GM21825 (cell line): ENCODE measurements at regions not wholly inside any gene's neighbourhood (a gene's known extent, or its start where the extent isn't known, plus 50 kb on each side); places are given as distances from the start of the nearest gene placed in this dataset.
"Not testable (repeated sequence)": the region's sequence is repeated elsewhere in the genome, so short reads cannot be mapped to it uniquely, and the experiment has no call there.

ENCODE experiments used
- ATAC-seq: cut with Tn5 transposase; IDR thresholded peaks from one replicate; pipeline ENCODE4 v1.9.1; 2021; ENCODE audit warnings: mild to moderate bottlenecking, moderate library complexity; ENCODE audit not compliant: unreplicated experiment

DNA sequence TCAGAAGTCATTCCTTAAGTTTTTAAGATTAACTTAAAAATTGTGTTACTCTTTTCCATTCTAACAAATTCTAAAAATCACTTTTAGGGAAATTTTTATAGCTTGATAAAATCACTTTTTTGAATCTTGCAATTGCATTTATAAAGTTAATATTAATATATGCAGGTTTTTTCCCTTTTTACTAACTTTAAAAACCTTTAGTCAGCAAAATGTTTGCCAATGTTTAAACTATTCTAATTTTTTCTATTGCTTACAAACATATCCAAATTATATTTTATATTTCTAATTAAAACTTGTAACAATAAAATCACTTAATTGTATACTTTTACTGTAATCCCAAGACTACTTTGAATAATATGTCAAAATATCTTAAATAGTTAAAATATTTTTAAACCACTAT lies 839.4 kb downstream of the TBL1XR1 start:
- no peak for ATAC-seq

- no peak for ATAC-seq
Measured at GRCh38 chr3:176354843-176355242, 842.4 kb downstream of the TBL1XR1 start.

DNA sequence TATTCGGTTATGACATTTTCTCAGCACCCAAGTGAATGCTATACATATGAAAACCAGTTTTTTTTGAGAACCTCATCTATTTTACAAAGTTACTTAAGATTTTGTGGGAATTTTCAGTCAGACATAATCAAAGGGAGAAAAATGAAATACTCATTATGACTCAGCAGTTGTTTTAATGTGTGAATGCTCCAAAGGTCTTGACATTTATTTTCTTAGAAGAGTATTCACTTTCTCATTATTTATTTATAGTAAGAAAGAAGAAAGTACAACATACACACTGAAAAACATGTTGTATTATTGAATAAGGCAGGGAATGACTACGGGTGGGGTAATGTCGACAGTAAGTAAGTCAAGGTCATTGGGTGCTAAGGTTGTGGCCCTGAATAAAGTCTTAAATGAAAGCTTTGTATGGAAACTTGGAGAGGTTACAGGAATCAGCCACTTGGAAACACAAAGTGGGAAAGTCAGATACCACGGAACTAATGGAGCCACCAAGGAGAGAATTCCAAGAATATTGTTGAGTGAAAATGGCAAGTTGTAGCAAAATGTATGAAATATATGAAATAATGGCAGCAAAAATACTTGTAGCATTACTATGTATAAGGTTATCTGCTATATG lies 844.5 kb downstream of the TBL1XR1 start:
- ATAC-seq, result no peak

GRCh38 chr3:176351408-176351807 lies 845.9 kb downstream of the TBL1XR1 start:
- ATAC-seq, result no peak

- no peak for ATAC-seq
Measured at GRCh38 chr3:176349706-176350105, 847.6 kb downstream of the TBL1XR1 start.

DNA sequence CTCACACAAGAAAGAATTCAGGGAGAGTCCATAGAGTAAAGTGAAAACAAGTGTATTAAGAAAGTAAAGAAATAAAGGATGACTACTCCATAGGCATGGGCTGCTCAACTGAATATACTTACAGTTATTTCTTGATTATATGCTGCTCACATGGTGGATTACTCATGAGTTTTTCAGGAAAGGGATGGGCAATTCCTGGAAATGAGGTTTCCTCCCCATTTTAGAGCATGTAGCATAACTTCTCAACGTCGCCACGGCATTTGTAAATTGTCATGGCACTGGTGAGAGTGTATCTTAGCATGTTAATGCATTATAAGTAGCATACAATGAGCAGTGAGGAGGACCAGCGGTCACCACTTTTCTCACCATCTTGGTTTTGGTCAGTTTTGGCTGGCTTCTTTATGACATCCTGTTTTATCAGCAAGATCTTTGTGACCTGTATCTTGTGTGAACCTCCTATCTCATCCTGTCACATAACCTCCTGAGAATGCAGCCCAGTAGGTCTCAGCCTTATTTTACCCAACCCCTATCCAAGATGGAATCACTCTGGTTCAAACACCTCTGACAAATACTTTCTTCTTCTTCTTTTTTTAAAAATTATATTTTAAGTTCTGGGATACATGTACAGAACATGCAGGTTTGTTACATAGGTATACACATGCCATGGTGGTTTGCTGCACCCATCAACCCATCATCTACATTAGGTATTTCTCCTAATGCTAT lies 849.7 kb downstream of the TBL1XR1 start:
- no peak for ATAC-seq

DNA sequence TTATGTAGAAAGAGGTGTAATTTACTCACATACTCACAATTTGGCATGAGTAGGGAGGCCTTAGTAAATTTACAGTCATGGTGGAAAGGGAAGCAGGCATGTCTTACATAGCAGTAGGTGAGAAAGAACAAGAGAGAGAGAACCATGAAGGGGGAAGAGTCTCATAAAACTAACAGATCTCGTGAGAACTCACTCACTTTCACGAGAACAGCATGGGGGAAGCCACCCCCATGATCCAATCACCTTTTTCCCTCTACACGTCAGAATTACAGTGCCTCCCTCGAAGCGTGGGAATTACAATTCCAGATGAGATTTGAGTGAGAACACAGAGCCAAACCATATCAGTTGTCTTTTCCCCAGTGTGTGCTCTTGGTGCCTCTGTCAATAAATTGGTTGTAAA lies 855.3 kb downstream of the TBL1XR1 start:
- no peak for ATAC-seq

DNA sequence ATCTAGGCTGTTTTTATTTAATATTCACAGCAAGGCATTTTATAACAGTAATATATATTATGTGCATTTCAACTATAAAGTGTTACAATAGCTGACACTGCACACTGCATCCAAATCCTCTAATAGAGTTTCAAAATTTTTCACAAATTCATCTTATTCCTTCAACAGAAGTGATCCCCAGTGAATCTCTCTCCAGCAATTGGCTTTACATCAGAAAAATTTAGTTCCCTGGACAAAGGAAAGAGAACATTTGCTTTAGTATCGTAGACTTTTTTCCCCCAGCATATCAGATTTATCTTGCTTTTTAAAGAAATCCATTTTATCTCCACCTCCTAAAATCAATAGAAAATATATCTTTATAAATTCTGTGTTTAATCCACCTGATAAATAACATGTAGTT lies 868.6 kb downstream of the TBL1XR1 start:
- no peak for ATAC-seq

DNA sequence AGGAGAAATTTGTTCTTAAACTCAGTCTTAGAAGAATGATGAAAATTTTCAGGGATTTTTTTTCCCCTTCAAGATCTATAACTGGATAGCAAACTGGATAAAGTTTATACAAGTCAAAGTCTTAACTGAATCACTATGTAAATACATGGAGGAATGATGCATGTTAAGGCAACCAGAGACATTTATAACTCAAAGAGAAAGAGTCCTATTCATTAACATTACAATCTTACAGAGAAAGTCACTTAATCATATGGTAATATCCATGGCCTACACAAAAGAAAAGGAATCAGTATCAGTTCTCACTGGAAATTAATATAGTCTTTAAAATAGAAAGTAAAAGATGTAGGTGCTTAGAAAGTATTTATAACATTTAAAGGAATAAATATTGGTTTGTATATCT lies 869.1 kb downstream of the TBL1XR1 start:
- no peak for ATAC-seq

GRCh38 chr3:176326894-176327490 lies 870.3 kb downstream of the TBL1XR1 start:
- ATAC-seq, result not testable (repeated sequence)

DNA sequence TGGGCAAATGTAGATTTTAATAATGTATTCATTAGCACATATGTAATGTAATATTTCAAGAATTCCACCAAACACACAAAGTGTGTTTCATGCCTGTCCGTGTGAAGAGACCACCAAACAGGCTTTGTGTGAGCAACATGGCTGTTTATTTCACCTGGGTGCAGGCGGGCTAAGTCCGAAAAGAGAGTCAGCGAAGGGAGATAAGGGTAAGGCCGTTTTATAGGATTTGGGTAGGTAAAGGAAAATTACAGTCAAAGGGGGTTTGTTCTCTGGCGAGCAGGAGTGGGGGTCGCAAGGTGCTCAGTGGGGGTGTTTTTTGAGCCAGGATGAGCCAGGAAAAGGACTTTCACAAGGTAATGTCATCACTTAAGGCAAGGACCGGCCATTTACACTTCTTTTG lies 875.8 kb downstream of the TBL1XR1 start:
- ATAC-seq, result not testable (repeated sequence)

GRCh38 chr3:176321099-176321498 lies 876.2 kb downstream of the TBL1XR1 start:
- no peak for ATAC-seq

DNA sequence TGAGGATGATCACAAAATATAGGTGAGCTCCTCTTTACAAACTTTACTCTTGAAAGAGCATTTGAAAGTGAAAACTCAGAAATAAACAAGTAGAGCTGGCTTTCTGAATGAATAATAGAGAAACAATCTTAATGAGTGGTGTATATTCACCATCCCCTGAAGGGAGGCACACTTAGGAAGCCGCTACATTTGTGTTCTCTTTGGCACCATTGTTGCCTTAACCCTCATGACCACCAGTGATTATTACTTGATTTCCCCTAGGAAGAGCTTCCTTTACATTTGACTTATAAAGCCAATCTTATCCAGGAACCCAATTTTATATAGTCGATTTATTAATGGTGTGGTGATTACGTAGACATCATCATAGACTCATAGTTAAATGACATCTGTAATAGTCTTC lies 883.9 kb downstream of the TBL1XR1 start:
- no peak for ATAC-seq

GRCh38 chr3:176310641-176311040 lies 886.6 kb downstream of the TBL1XR1 start:
- no peak for ATAC-seq

DNA sequence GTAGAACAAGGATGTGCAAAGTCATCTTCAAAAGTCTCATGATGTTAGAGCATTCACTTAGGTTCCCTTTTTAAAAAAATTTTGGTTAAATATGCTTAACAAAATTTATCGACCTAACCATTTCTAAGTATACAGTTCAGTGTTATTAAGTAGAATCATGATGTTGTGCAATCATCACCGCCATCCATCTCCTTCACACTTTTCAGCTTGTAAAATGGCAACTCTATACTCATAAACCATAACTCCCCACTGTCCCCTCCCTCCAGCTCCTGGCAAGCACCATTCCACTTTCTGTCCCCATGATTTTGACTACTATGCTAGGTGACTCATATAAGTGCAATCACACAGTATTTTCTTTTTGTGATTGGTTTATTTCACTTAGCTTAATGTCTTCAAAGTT lies 895.0 kb downstream of the TBL1XR1 start:
- ATAC-seq, result no peak

GRCh38 chr3:176296066-176296597 lies 901.1 kb downstream of the TBL1XR1 start:
- no peak for ATAC-seq

DNA sequence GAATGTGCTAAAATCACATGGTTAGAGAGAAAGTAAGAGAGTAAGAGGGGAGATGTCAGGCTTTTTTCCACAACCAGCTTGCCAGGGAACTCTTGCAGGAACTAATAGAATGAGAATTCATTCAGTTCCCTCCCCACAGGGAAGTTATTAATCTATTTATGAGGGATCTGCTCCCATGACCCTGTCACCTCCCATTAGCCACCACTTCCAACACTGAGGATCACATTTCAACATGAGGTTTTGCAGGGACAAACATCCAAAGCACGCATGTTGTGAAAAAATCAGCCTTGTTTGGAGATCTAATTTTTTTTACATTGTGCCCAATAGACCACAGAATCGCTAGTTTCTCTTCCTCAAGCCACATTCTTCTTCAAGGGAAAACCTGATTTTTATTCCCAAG lies 904.0 kb downstream of the TBL1XR1 start:
- no peak for ATAC-seq

DNA sequence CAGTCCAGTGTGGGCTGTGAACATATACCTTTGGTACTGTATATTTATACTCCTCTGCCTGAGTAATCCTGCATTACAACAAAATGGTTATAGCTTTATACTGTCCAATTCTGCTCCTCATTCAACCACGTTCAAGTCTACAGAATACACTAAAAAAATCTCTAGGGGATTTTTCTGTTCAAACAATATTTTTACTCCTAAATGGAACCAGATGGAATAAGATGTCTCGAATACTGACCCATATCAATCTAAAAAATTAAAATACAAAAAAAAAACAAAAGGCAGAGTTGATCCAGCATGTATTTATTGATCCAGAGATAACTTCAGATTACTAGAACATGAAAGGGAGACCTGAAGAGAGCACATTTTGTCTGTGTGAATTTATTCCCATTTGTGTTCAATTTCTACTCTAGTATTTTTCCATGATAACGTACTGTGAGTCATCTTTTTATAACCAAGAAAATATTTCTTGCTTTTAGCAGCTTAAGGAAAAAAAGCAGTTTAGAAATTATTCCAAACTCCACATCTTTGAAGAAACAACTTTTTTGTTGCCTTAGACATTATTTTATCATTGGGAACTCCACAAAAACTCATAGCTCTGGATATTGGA lies 910.7 kb downstream of the TBL1XR1 start:
- ATAC-seq, result no peak

- no peak for ATAC-seq
Measured at GRCh38 chr3:176275538-176275937, 921.7 kb downstream of the TBL1XR1 start.

GRCh38 chr3:176275113-176275512 lies 922.2 kb downstream of the TBL1XR1 start:
- no peak for ATAC-seq

- ATAC-seq, result no peak
Measured at GRCh38 chr3:176274161-176274560, 923.1 kb downstream of the TBL1XR1 start.

GRCh38 chr3:176262071-176262470 lies 935.2 kb downstream of the TBL1XR1 start:
- no peak for ATAC-seq
